HepG2 (cell line): ENCODE measurements at regions not wholly inside any gene's neighbourhood (a gene's known extent, or its start where the extent isn't known, plus 50 kb on each side); places are given as distances from the start of the nearest gene placed in this dataset.

Experiments
- ATF4 ChIP-seq, 2 experiments: fragments of 450-650 bp in 1 of 2; sonication (generic) in 1 of 2; formaldehyde crosslinking; IDR thresholded peaks; 2 replicates each; pipeline versions ENCODE4 v1.5.0 to v1.8.0; 2020 to 2022; ENCODE audit warnings: mild to moderate bottlenecking in 1 of 2, missing genetic modification reagents in 1 of 2
- ATRX ChIP-seq: sonication (generic); formaldehyde crosslinking; IDR thresholded peaks from 2 replicates; pipeline ENCODE4 v1.4.0; 2020; ENCODE audit warnings: missing genetic modification reagents, borderline replicate concordance
- BCLAF1 ChIP-seq: fragments of 450-650 bp; IDR thresholded peaks from 2 replicates; pipeline ENCODE4 v1.6.1; 2017; ENCODE audit warnings: mild to moderate bottlenecking
- FOXA1 ChIP-seq, 2 experiments: fragments of 450-650 bp in 1 of 2; sonication (generic) in 1 of 2; formaldehyde crosslinking in 1 of 2; IDR thresholded peaks; 2 replicates each; pipeline versions ENCODE4 v1.4.0 to v1.6.1; 2016 to 2020; ENCODE audit warnings: missing genetic modification reagents in 1 of 2
- JUNB ChIP-seq: sonication (generic); formaldehyde crosslinking; IDR thresholded peaks from 2 replicates; pipeline ENCODE4 v1.8.0; 2022; ENCODE audit warnings: missing genetic modification reagents, mild to moderate bottlenecking, borderline replicate concordance
- MXD1 ChIP-seq: sonication (generic); formaldehyde crosslinking; IDR thresholded peaks from 2 replicates; pipeline ENCODE4 v1.4.0; 2020; ENCODE audit warnings: mild to moderate bottlenecking, missing genetic modification reagents
- MZF1 ChIP-seq: sonication (generic); formaldehyde crosslinking; IDR thresholded peaks from 2 replicates; pipeline ENCODE4 v1.8.1; 2023; ENCODE audit warnings: mild to moderate bottlenecking, missing genetic modification reagents, borderline replicate concordance
- NFRKB ChIP-seq: fragments of 450-650 bp; IDR thresholded peaks from 2 replicates; pipeline ENCODE4 v1.6.1; 2017
- PREB ChIP-seq: sonication (generic); formaldehyde crosslinking; IDR thresholded peaks from 2 replicates; pipeline ENCODE4 v1.4.0; 2020; ENCODE audit warnings: missing genetic modification reagents
- REL ChIP-seq: sonication (generic); formaldehyde crosslinking; conservative IDR thresholded peaks from 2 replicates; pipeline ENCODE4 v1.8.0; 2022; ENCODE audit warnings: mild to moderate bottlenecking, missing genetic modification reagents, moderate library complexity
- SALL2 ChIP-seq: sonication (generic); formaldehyde crosslinking; IDR thresholded peaks from 2 replicates; pipeline ENCODE4 v1.8.1; 2023; ENCODE audit warnings: mild to moderate bottlenecking, missing genetic modification reagents, inconsistent platforms
- TFDP2 ChIP-seq: sonication (generic); formaldehyde crosslinking; IDR thresholded peaks from 2 replicates; pipeline ENCODE4 v1.4.0; 2020; ENCODE audit warnings: missing genetic modification reagents
- ZBTB14 ChIP-seq: sonication (generic); formaldehyde crosslinking; IDR thresholded peaks from 2 replicates; pipeline ENCODE4 v1.4.0; 2020; ENCODE audit warnings: missing genetic modification reagents
- ZBTB21 ChIP-seq: sonication (generic); formaldehyde crosslinking; IDR thresholded peaks from 2 replicates; pipeline ENCODE4 v1.4.0; 2020; ENCODE audit warnings: missing genetic modification reagents
- ZGPAT ChIP-seq: IDR thresholded peaks from 2 replicates; pipeline ENCODE4 v1.6.1; 2016; ENCODE audit warnings: mild to moderate bottlenecking
- ZNF124 ChIP-seq: sonication (generic); formaldehyde crosslinking; IDR thresholded peaks from 2 replicates; pipeline ENCODE4 v1.4.0; 2020; ENCODE audit warnings: missing genetic modification reagents
- ZNF263 ChIP-seq: sonication (generic); formaldehyde crosslinking; IDR thresholded peaks from 2 replicates; pipeline ENCODE4 v1.4.0; 2020; ENCODE audit warnings: missing genetic modification reagents
- ZNF337 ChIP-seq: sonication (generic); formaldehyde crosslinking; IDR thresholded peaks from 2 replicates; pipeline ENCODE4 v1.5.1; 2020; ENCODE audit warnings: missing genetic modification reagents, low read depth, mild to moderate bottlenecking, borderline replicate concordance
- ZNF674 ChIP-seq: sonication (generic); formaldehyde crosslinking; IDR thresholded peaks from 2 replicates; pipeline ENCODE4 v1.5.0; 2020; ENCODE audit warnings: low read depth, mild to moderate bottlenecking, missing genetic modification reagents

- TF ChIP-seq BCLAF1 (no peak), ZNF263 (CRISPR knock-in tag) (no peak), ATF4 (CRISPR knock-in tag; IDR thresholded peaks at IDR 0.05) (peak in 1 of 2 experiments; percentile 79; a peak in 1 of 4 replicates), MXD1 (CRISPR knock-in tag) (no peak), SALL2 (CRISPR knock-in tag) (no peak), ZBTB21 (CRISPR knock-in tag) (no peak), ZNF124 (CRISPR knock-in tag) (peak; percentile 86; the same call in 1 of the 2 replicates), REL (CRISPR knock-in tag) (no peak), PREB (CRISPR knock-in tag) (no peak), FOXA1 (IDR thresholded peaks at IDR 0.05) (no peak), FOXA1 (CRISPR knock-in tag; IDR thresholded peaks at IDR 0.05) (peak; percentile 88), ZBTB14 (no peak), MZF1 (CRISPR knock-in tag) (no peak), JUNB (no peak), NFRKB (no peak), ATRX (no peak), ZNF674 (CRISPR knock-in tag) (no peak), TFDP2 (0 out of 2 replicates have a peak, but pooled peaks have one; percentile 1), ZGPAT (CRISPR knock-in tag) (peak; percentile 91), ZNF337 (CRISPR knock-in tag) (peak; percentile 77; the same call in 1 of the 2 replicates)
These were observed 55.9 kb upstream of the KLF9 start (continued) for GRCh38 chr9:70470050-70471015.
